ENCODE measurements at regions not wholly inside any gene's neighbourhood (a gene's known extent, or its start where the extent isn't known, plus 50 kb on each side); places are given as distances from the start of the nearest gene placed in this dataset.

DNA sequence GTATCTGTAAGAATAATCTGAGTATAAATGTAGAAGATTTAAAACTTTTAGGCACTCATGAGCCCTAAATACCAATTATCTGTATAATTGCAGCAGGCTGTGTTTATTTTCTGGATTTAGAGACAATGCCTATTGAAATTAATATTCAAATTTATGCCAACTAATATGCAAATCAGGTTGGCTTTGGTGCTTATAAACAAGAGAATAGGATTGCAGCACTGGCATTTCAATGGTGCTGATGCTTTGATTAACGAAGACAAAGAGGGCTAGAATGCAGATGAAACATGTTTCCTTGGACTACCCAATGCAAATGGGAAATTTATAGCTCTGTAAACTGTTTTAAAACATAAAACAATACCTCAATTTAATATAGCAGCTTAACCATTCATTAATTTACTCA is 70.7 kb upstream of the GATB start:
- no peak overlapping the region for H2BK12ac ChIP-seq (ENCODE audit: insufficient read length, low read depth, low read length)
- no peaks in the 10 kb centered on the region for H3K27me3 Mint-ChIP-seq (ENCODE audit: low read depth)
- H3K36me3 Mint-ChIP-seq (ENCODE audit: insufficient read depth in 1 of 3, low read depth in 3 of 3): peaks cover 3 to 17% (median 5%) of the 10 kb centered on the region in 3 experiments; a peak in 4 of 7 replicates
- TF ChIP-seq, protein P1, sequence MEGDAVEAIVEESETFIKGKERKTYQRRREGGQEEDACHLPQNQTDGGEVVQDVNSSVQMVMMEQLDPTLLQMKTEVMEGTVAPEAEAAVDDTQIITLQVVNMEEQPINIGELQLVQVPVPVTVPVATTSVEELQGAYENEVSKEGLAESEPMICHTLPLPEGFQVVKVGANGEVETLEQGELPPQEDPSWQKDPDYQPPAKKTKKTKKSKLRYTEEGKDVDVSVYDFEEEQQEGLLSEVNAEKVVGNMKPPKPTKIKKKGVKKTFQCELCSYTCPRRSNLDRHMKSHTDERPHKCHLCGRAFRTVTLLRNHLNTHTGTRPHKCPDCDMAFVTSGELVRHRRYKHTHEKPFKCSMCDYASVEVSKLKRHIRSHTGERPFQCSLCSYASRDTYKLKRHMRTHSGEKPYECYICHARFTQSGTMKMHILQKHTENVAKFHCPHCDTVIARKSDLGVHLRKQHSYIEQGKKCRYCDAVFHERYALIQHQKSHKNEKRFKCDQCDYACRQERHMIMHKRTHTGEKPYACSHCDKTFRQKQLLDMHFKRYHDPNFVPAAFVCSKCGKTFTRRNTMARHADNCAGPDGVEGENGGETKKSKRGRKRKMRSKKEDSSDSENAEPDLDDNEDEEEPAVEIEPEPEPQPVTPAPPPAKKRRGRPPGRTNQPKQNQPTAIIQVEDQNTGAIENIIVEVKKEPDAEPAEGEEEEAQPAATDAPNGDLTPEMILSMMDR (conservative IDR thresholded peaks at IDR 0.05): no peak
- no peak overlapping the region for H3K4me3 Mint-ChIP-seq
- H3K23ac ChIP-seq (ENCODE audit: insufficient read length, low read depth, low read length): no peak overlapping the region
- WGBS (ENCODE audit: extremely low coverage, insufficient read length, low lambda C conversion rate): no CpG with 5 or more reads among the region's 1 CpG
- no peaks in the 10 kb centered on the region for H3K79me2 ChIP-seq (ENCODE audit: insufficient read depth, low read length)
- H3K4ac ChIP-seq (ENCODE audit: low read depth, low read length): no peak overlapping the region
- no peaks in the 10 kb centered on the region for H4K20me1 ChIP-seq (ENCODE audit: control insufficient read depth, insufficient read depth, insufficient read length)
- no peaks in the 10 kb centered on the region for H3K4me1 ChIP-seq (ENCODE audit: insufficient read depth, low read length)
- no peaks in the 10 kb centered on the region for H3K27me3 ChIP-seq (ENCODE audit: insufficient read depth, low read length)
- DNase-seq: no peak
- no peaks in the 10 kb centered on the region for H3K9me3 ChIP-seq (ENCODE audit: control insufficient read depth, low read depth, low read length)
- no peak overlapping the region for H2AFZ ChIP-seq (ENCODE audit: low read length)
- no peak overlapping the region for H4K8ac ChIP-seq (replicated peaks; ENCODE audit: insufficient read length, low read depth, low read length)
- H3K56ac ChIP-seq (ENCODE audit: insufficient read length, low read depth, low read length): no peak overlapping the region
- no peak overlapping the region for H2BK15ac ChIP-seq (ENCODE audit: low read depth, low read length)
- H3K14ac ChIP-seq (ENCODE audit: insufficient read depth, low read length): no peak overlapping the region
- no peak overlapping the region for H3K9ac ChIP-seq (ENCODE audit: extremely low read depth, insufficient read length, low read length)
- no peak overlapping the region for H2BK20ac ChIP-seq (ENCODE audit: low read depth, low read length, poor library complexity, severe bottlenecking)
- H3K9me3 Mint-ChIP-seq: peaks cover 6 to 11% of the 10 kb centered on the region in 2 experiments; a peak in 3 of 5 replicates
- H3K27ac ChIP-seq (ENCODE audit: insufficient read length, low read depth, low read length): no peak overlapping the region
- H3K18ac ChIP-seq (ENCODE audit: insufficient read length, low read depth, low read length): no peak overlapping the region
- no peaks in the 10 kb centered on the region for H3K79me1 ChIP-seq (ENCODE audit: insufficient read depth, low read depth, low read length, poor library complexity, severe bottlenecking)
- no peak overlapping the region for H4K5ac ChIP-seq (ENCODE audit: insufficient read length, low read depth, low read length)
- no peak overlapping the region for H3K4me2 ChIP-seq (ENCODE audit: insufficient read depth, insufficient read length, low read length)
- H2BK120ac ChIP-seq (ENCODE audit: low read depth, low read length, poor library complexity, severe bottlenecking): no peak overlapping the region
- no peak overlapping the region for H2BK5ac ChIP-seq (ENCODE audit: insufficient read length, low read length)
- no peak overlapping the region for H4K91ac ChIP-seq (ENCODE audit: insufficient read length, low read depth, low read length)
- peak overlapping the region in 1 of 3 experiments; percentile 41; a peak in 1 of 7 replicates for H3K27ac Mint-ChIP-seq
- no peak overlapping the region for H2AK5ac ChIP-seq (ENCODE audit: insufficient read length, low read length)
- H3K23me2 ChIP-seq (ENCODE audit: insufficient read length, low read depth, low read length, poor library complexity, severe bottlenecking): no peaks in the 10 kb centered on the region
- peaks cover 29 to 31% of the 10 kb centered on the region in 2 experiments for H3K4me1 Mint-ChIP-seq
- no peak overlapping the region for H3T11ph ChIP-seq (ENCODE audit: low read length)
